H9 (cell line): ENCODE measurements at regions not wholly inside any gene's neighbourhood (a gene's known extent, or its start where the extent isn't known, plus 50 kb on each side); places are given as distances from the start of the nearest gene placed in this dataset.

Experiments
- DNase-seq: peaks from one replicate; pipeline ENCODE4 v3.0.0-alpha.2; 2017
- H2AFZ ChIP-seq: one replicate; pipeline ENCODE4 v1.6.1; 2013; ENCODE audit warnings: mild to moderate bottlenecking, low read length, control low read depth, moderate library complexity
- H2AK5ac ChIP-seq: 2 replicates; pipeline ENCODE4 v1.6.1; 2013; ENCODE audit warnings: low read length, control low read depth, mixed read lengths; ENCODE audit not compliant: insufficient read length
- H2BK120ac ChIP-seq: one replicate; pipeline ENCODE4 v1.6.1; 2013; ENCODE audit warnings: low read depth, mild to moderate bottlenecking, low read length, control low read depth, inconsistent platforms; ENCODE audit not compliant: poor library complexity, severe bottlenecking
- H2BK12ac ChIP-seq: 2 replicates; pipeline ENCODE4 v1.6.1; 2013; ENCODE audit warnings: low read length, control low read depth, mixed read lengths, low read depth; ENCODE audit not compliant: insufficient read length
- H2BK15ac ChIP-seq: 2 replicates; pipeline ENCODE4 v1.6.1; 2013; ENCODE audit warnings: low read depth, low read length, control low read depth
- H2BK20ac ChIP-seq: one replicate; pipeline ENCODE4 v1.6.1; 2013; ENCODE audit warnings: low read depth, mild to moderate bottlenecking, low read length, control low read depth, inconsistent platforms; ENCODE audit not compliant: poor library complexity, severe bottlenecking
- H2BK5ac ChIP-seq: 2 replicates; pipeline ENCODE4 v1.6.1; 2013; ENCODE audit warnings: low read length, control low read depth, mixed read lengths; ENCODE audit not compliant: insufficient read length
- H3K14ac ChIP-seq: 2 replicates; pipeline ENCODE4 v1.6.1; 2013; ENCODE audit warnings: low read length, control low read depth; ENCODE audit not compliant: insufficient read depth
- H3K18ac ChIP-seq: 2 replicates; pipeline ENCODE4 v1.6.1; 2013; ENCODE audit warnings: low read depth, mild to moderate bottlenecking, mixed read lengths, low read length, control low read depth; ENCODE audit not compliant: insufficient read length
- H3K23ac ChIP-seq: 2 replicates; pipeline ENCODE4 v1.6.1; 2013; ENCODE audit warnings: low read length, control low read depth, mixed read lengths, low read depth; ENCODE audit not compliant: insufficient read length
- H3K23me2 ChIP-seq: 2 replicates; pipeline ENCODE4 v1.6.1; 2013; ENCODE audit warnings: low read depth, mild to moderate bottlenecking, mixed read lengths, low read length, control low read depth; ENCODE audit not compliant: insufficient read length, poor library complexity, severe bottlenecking
- H3K27ac ChIP-seq: 2 replicates; pipeline ENCODE4 v1.5.1; 2013; ENCODE audit warnings: low read length, control low read depth, mixed read lengths, low read depth; ENCODE audit not compliant: insufficient read length
- H3K27me3 ChIP-seq: 2 replicates; pipeline ENCODE4 v1.6.1; 2013; ENCODE audit warnings: low read length, control low read depth, inconsistent platforms; ENCODE audit not compliant: insufficient read depth
- H3K4ac ChIP-seq: 2 replicates; pipeline ENCODE4 v1.6.1; 2013; ENCODE audit warnings: low read depth, mild to moderate bottlenecking, control low read depth, inconsistent platforms, low read length, moderate library complexity
- H3K4me1 ChIP-seq: 2 replicates; pipeline ENCODE4 v1.6.1; 2013; ENCODE audit warnings: low read length, control low read depth, inconsistent platforms; ENCODE audit not compliant: insufficient read depth
- H3K4me2 ChIP-seq: 2 replicates; pipeline ENCODE4 v1.6.1; 2013; ENCODE audit warnings: low read length, control low read depth, mixed read lengths; ENCODE audit not compliant: insufficient read length, insufficient read depth
- H3K56ac ChIP-seq: 2 replicates; pipeline ENCODE4 v1.6.1; 2013; ENCODE audit warnings: low read depth, mild to moderate bottlenecking, mixed read lengths, low read length, control low read depth; ENCODE audit not compliant: insufficient read length
- H3K79me1 ChIP-seq: 2 replicates; pipeline ENCODE4 v1.6.1; 2013; ENCODE audit warnings: low read depth, mild to moderate bottlenecking, moderate library complexity, low read length, control low read depth, inconsistent platforms; ENCODE audit not compliant: insufficient read depth, poor library complexity, severe bottlenecking
- H3K79me2 ChIP-seq: 2 replicates; pipeline ENCODE4 v1.6.1; 2013; ENCODE audit warnings: low read length, control low read depth, inconsistent platforms; ENCODE audit not compliant: insufficient read depth
- H3K9ac ChIP-seq: 2 replicates; pipeline ENCODE4 v1.6.1; 2013; ENCODE audit warnings: low read length, control low read depth, mixed read lengths; ENCODE audit not compliant: insufficient read length; ENCODE audit errors: extremely low read depth
- H3K9me3 ChIP-seq: one replicate; pipeline ENCODE4 v1.6.1; 2013; ENCODE audit warnings: low read depth, low read length, inconsistent platforms; ENCODE audit not compliant: control insufficient read depth
- H3T11ph ChIP-seq: one replicate; pipeline ENCODE4 v1.6.1; 2013; ENCODE audit warnings: mild to moderate bottlenecking, low read length, control low read depth, inconsistent platforms
- H4K20me1 ChIP-seq: one replicate; pipeline ENCODE4 v1.6.1; 2013; ENCODE audit not compliant: control insufficient read depth, insufficient read length, insufficient read depth
- H4K5ac ChIP-seq: 2 replicates; pipeline ENCODE4 v1.6.1; 2013; ENCODE audit warnings: low read depth, mild to moderate bottlenecking, mixed read lengths, low read length, control low read depth; ENCODE audit not compliant: insufficient read length
- H4K8ac ChIP-seq: replicated peaks from 2 replicates; pipeline ENCODE4 v1.6.1; 2013; ENCODE audit warnings: low read length, control low read depth, mixed read lengths, low read depth; ENCODE audit not compliant: insufficient read length
- H4K91ac ChIP-seq: 2 replicates; pipeline ENCODE4 v1.6.1; 2013; ENCODE audit warnings: low read depth, mild to moderate bottlenecking, moderate library complexity, mixed read lengths, low read length, control low read depth; ENCODE audit not compliant: insufficient read length
- H3K27ac Mint-ChIP-seq, 3 experiments: 2 replicates in 2 of 3; 3 replicates in 1 of 3; pipeline ENCODE4 v1.8.0; 2020 to 2021; ENCODE audit warnings: mixed read lengths in 3 of 3, mild to moderate bottlenecking in 1 of 3, moderate library complexity in 1 of 3
- H3K27me3 Mint-ChIP-seq: 2 replicates; pipeline ENCODE4 v1.8.0; 2021; ENCODE audit warnings: low read depth, mild to moderate bottlenecking, moderate library complexity, mixed read lengths
- H3K36me3 Mint-ChIP-seq, 3 experiments: 2 replicates in 2 of 3; 3 replicates in 1 of 3; pipeline ENCODE4 v1.8.0; 2020 to 2021; ENCODE audit warnings: low read depth in 3 of 3, mixed read lengths in 3 of 3; ENCODE audit not compliant: insufficient read depth in 1 of 3
- H3K4me1 Mint-ChIP-seq, 2 experiments: 2 replicates each; pipeline ENCODE4 v1.8.0; 2020; ENCODE audit warnings: mixed read lengths in 2 of 2
- H3K4me3 Mint-ChIP-seq, 2 experiments: 2 replicates in 1 of 2; 3 replicates in 1 of 2; pipeline ENCODE4 v1.8.0; 2020 to 2021; ENCODE audit warnings: mild to moderate bottlenecking in 2 of 2, mixed read lengths in 2 of 2, moderate library complexity in 1 of 2
- H3K9me3 Mint-ChIP-seq, 2 experiments: 2 replicates in 1 of 2; 3 replicates in 1 of 2; pipeline ENCODE4 v1.8.0; 2020; ENCODE audit warnings: mild to moderate bottlenecking in 2 of 2, mixed read lengths in 2 of 2, moderate library complexity in 1 of 2
- WGBS: extraction: QIAGEN DNeasy Blood & Tissue Kit; methylation state at CpG from one replicate; pipeline ENCODE4 v1.1.7; 2013; ENCODE audit warnings: missing lambda C conversion rate, low lambda C conversion rate, mixed read lengths; ENCODE audit not compliant: insufficient read length; ENCODE audit errors: extremely low coverage; 5-methylcytosine and 5-hydroxymethylcytosine counted together
- TF ChIP-seq, protein P1 (sequence below): fragments of 200-600 bp; sonication (generic); conservative IDR thresholded peaks from 3 replicates; pipeline ENCODE4 v1.8.0; 2021; ENCODE audit warnings: antibody characterized with exemption, mild to moderate bottlenecking

DNA sequence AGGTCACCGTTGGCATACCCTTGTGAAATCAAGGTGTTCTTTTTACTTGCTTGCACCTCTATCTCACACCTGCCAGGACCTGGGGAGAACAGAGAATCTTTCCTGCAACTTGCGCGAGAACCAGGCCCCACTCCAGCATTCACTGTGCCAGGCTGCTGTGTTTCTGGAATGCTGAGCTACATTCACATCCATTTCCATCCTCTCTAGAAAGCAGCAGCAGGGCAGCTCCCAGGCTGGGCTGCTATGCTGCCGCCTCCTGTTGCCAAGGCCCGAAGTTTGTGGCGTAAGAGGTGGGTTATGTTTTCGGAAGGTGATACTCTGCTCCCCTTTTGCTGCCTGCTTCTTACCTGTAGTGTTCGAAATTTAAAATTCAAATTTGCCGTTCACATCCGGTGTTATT lies 464.1 kb downstream of the KLF5 start:
- Histone ChIP-seq H2BK5ac (no peak overlapping the region), H4K91ac (no peak overlapping the region), H3K14ac (no peak overlapping the region), H3K18ac (no peak overlapping the region), H2BK15ac (no peak overlapping the region), H2AK5ac (no peak overlapping the region), H3T11ph (no peak overlapping the region), H2BK20ac (no peak overlapping the region), H3K9me3 (no peaks in the 10 kb centered on the region), H2BK120ac (no peak overlapping the region), H3K23ac (no peak overlapping the region), H3K4me1 (0 out of 2 replicates have a peak, but pooled peaks cover under 1% of the 10 kb centered on the region), H3K4me2 (no peak overlapping the region), H4K8ac (no peak overlapping the region), H3K79me2 (no peaks in the 10 kb centered on the region), H3K56ac (no peak overlapping the region), H3K27ac (no peak overlapping the region), H2AFZ (no peak overlapping the region), H3K79me1 (no peaks in the 10 kb centered on the region), H3K23me2 (no peaks in the 10 kb centered on the region), H4K5ac (no peak overlapping the region), H3K4ac (no peak overlapping the region), H3K9ac (no peak overlapping the region), H4K20me1 (no peaks in the 10 kb centered on the region), H2BK12ac (no peak overlapping the region), H3K27me3 (no peaks in the 10 kb centered on the region)
- Mint-ChIP-seq H3K36me3 (no peaks in the 10 kb centered on the region), H3K27ac (peak overlapping the region in 2 of 3 experiments; percentile 22 to 78; a peak in 2 of 7 replicates), H3K4me1 (peaks cover 16 to 27% of the 10 kb centered on the region in 2 experiments), H3K27me3 (no peaks in the 10 kb centered on the region; the same call in 1 of the 2 replicates), H3K9me3 (no peaks in the 10 kb centered on the region), H3K4me3 (no peak overlapping the region)
- no CpG with 5 or more reads among the region's 10 CpGs for WGBS
- TF ChIP-seq, protein P1, sequence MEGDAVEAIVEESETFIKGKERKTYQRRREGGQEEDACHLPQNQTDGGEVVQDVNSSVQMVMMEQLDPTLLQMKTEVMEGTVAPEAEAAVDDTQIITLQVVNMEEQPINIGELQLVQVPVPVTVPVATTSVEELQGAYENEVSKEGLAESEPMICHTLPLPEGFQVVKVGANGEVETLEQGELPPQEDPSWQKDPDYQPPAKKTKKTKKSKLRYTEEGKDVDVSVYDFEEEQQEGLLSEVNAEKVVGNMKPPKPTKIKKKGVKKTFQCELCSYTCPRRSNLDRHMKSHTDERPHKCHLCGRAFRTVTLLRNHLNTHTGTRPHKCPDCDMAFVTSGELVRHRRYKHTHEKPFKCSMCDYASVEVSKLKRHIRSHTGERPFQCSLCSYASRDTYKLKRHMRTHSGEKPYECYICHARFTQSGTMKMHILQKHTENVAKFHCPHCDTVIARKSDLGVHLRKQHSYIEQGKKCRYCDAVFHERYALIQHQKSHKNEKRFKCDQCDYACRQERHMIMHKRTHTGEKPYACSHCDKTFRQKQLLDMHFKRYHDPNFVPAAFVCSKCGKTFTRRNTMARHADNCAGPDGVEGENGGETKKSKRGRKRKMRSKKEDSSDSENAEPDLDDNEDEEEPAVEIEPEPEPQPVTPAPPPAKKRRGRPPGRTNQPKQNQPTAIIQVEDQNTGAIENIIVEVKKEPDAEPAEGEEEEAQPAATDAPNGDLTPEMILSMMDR: no peak
- peak; percentile 41 for DNase-seq
